ENCODE measurements at regions not wholly inside any gene's neighbourhood (a gene's known extent, or its start where the extent isn't known, plus 50 kb on each side); places are given as distances from the start of the nearest gene placed in this dataset.

DNA sequence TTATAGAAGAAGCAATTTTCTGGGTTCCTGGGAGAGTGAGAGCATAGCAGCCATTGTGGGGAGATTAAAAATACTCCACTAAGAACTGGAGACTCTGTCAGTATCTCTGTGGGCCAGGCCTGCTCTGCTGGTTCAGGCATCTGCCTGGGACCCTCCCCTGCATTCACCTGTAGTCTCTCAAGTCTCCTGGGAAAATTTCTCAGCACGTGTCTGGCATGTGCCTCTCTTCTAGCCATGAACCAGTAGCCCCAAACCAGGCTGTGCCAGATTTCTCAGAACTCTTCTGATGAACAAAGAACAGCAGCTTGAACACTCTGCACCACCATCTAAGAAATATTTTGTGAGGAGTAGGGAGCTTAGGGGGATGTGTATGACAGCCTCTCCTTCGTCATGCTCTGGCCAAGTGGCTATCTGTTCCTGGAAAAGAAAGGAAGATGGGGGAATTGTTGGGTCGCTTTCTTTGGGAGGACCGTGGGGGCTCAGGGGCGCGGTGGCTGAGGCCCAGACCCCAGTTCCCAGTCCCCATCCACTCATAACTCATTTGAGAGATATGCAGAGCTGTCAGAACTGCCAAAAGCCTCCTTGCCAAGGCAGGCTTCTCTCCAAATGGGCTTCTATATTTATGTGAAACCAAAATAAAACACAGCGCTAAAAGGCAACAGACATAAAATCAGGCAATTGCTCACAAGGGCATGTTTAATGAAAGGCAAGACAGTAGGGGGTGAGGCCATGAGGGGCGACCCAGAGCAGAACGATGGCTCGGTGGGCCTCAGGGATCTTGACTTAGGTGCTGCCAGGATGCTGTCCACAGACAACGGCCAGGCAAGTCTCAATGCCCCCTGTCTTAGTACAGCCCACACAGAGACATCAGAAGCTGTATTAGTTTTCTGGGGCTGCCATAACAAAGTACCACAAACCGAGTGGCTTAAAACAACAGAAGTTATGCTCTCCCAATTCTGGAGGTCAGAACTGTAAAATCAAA lies 114.7 kb upstream of the TNP1 start:
- no peak for DNase-seq
- H3K27ac ChIP-seq (ENCODE audit: insufficient read depth, low read length, poor library complexity, severe bottlenecking), result no peak overlapping the region
- no peak overlapping the region for H3K4me3 ChIP-seq (ENCODE audit: insufficient read depth, low read depth, low read length, poor library complexity, severe bottlenecking)
- H3K36me3 ChIP-seq (ENCODE audit: control insufficient read depth, insufficient read depth, low read length), result no peaks in the 10 kb centered on the region
- H3K4me1 ChIP-seq (ENCODE audit: control insufficient read depth, insufficient read depth, low read length, poor library complexity, severe bottlenecking), result no peaks in the 10 kb centered on the region
- no peaks in the 10 kb centered on the region for H3K9me3 ChIP-seq (ENCODE audit: control insufficient read depth, low read length)
- H3K27me3 ChIP-seq (replicated peaks; ENCODE audit: control insufficient read depth, insufficient read depth, low read length, poor library complexity, severe bottlenecking), result no peaks in the 10 kb centered on the region

DNA sequence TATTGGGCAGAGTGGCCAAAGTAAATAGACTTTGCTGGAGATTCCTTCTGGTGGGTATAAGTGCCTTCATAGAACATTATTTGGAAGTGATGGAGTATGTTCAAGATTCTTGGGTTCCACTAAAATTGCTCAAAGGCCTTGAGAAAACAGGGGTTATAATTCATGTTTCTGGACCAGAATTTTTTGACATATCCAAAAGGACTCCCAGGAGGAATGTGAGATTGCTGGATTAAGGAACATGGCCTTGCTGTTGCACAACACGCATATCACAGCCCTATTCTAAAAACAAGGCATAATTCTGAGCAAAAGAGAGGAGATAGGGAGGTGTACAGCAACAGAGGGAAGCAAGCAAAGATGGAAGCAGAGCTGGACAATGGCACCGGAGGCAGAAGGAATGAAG lies 111.7 kb upstream of the TNP1 start:
- Histone ChIP-seq H3K27ac (ENCODE audit: insufficient read depth, low read length, poor library complexity, severe bottlenecking) (no peak overlapping the region), H3K27me3 (replicated peaks; ENCODE audit: control insufficient read depth, insufficient read depth, low read length, poor library complexity, severe bottlenecking) (no peaks in the 10 kb centered on the region), H3K36me3 (ENCODE audit: control insufficient read depth, insufficient read depth, low read length) (no peaks in the 10 kb centered on the region), H3K4me3 (ENCODE audit: insufficient read depth, low read depth, low read length, poor library complexity, severe bottlenecking) (no peak overlapping the region), H3K4me1 (ENCODE audit: control insufficient read depth, insufficient read depth, low read length, poor library complexity, severe bottlenecking) (no peaks in the 10 kb centered on the region), H3K9me3 (ENCODE audit: control insufficient read depth, low read length) (no peaks in the 10 kb centered on the region)
- DNase-seq, result no peak

DNA sequence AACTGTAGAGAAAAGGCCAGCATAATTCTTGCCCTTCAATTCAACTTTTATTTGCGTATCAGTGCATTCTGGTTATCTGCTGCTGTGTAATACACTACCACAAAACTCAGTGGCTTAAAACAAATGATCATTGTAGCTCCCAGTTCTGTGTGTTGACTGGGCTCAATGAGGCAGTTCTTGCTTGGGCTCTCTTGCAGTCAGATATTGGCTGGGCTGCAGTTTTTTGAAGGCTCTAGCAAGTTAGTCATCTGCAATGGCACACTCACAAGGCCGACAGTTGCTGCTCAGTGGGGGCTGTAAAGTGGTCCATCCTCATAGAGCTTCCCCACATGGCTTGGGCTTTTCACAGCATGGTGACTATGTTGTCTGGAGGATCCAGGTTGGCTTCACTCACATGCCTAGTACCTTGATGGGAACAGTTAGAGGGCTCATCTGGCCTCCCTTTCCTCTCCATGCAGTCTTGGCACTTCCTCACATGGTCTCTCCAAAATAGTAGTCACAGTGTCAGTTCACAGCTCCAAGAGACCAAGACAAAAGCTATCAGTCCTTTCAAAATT lies 110.6 kb upstream of the TNP1 start:
- H3K36me3 ChIP-seq (ENCODE audit: control insufficient read depth, insufficient read depth, low read length), result no peaks in the 10 kb centered on the region
- H3K4me3 ChIP-seq (ENCODE audit: insufficient read depth, low read depth, low read length, poor library complexity, severe bottlenecking), result no peak overlapping the region
- H3K27me3 ChIP-seq (replicated peaks; ENCODE audit: control insufficient read depth, insufficient read depth, low read length, poor library complexity, severe bottlenecking), result no peaks in the 10 kb centered on the region
- H3K4me1 ChIP-seq (ENCODE audit: control insufficient read depth, insufficient read depth, low read length, poor library complexity, severe bottlenecking), result no peaks in the 10 kb centered on the region
- no peak overlapping the region for H3K27ac ChIP-seq (ENCODE audit: insufficient read depth, low read length, poor library complexity, severe bottlenecking)
- H3K9me3 ChIP-seq (ENCODE audit: control insufficient read depth, low read length), result no peaks in the 10 kb centered on the region
- no peak for DNase-seq

DNA sequence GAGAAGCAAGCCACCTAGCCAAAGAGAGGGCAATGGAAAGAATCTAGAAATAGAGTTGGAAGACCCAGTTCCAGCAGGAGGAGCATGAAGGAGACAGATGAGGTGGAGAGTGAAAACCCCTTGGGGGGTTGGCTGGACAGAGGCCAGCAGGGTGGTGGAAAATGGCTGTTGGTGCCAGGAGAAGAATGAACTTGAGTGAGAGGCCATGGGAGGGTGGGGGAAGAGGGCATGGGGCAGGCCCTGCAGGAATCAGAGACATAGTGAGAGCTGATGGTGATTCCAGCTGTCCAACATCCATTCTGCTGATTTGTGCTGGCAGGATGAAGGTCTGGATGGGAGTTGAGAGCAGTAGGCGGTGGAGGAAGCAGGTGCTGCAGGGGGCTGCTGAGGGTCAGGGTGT lies 108.0 kb upstream of the TNP1 start:
- Histone ChIP-seq H3K36me3 (ENCODE audit: control insufficient read depth, insufficient read depth, low read length) (no peaks in the 10 kb centered on the region), H3K27me3 (replicated peaks; ENCODE audit: control insufficient read depth, insufficient read depth, low read length, poor library complexity, severe bottlenecking) (no peaks in the 10 kb centered on the region), H3K27ac (ENCODE audit: insufficient read depth, low read length, poor library complexity, severe bottlenecking) (no peak overlapping the region), H3K9me3 (ENCODE audit: control insufficient read depth, low read length) (no peaks in the 10 kb centered on the region), H3K4me3 (ENCODE audit: insufficient read depth, low read depth, low read length, poor library complexity, severe bottlenecking) (no peak overlapping the region), H3K4me1 (ENCODE audit: control insufficient read depth, insufficient read depth, low read length, poor library complexity, severe bottlenecking) (no peaks in the 10 kb centered on the region)
- DNase-seq, result no peak

DNA sequence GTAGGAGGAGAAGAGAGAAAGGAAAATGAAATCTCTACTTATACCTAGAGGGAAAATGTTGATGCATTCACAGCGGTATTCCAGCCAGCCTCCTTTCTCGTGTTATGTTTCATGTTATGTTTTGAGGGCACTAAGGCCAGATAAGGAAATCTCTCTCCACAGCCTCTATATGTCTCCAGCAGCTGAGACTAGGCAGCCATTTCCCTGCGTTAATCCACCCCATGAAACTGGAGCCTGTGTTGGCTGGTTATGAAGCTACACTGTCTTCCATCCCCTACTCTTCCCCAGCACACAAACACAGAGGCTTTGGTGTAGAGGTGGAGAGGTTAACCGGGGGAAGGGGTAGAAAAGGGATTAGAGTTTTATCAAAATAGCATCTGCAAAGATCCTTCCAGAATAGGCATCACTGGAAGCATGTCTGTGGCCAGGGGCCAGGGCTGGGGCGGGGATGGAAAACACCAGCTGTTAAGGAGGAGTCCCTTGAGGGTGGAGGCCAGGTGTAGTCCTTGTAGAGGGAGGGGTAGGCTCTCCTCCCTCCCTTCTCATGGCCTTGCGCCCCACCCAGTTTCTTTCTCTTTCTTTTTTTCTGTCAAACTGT lies 100.9 kb upstream of the TNP1 start:
- H3K4me1 ChIP-seq (ENCODE audit: control insufficient read depth, insufficient read depth, low read length, poor library complexity, severe bottlenecking), result no peaks in the 10 kb centered on the region
- no peaks in the 10 kb centered on the region for H3K27me3 ChIP-seq (replicated peaks; ENCODE audit: control insufficient read depth, insufficient read depth, low read length, poor library complexity, severe bottlenecking)
- no peak overlapping the region for H3K4me3 ChIP-seq (ENCODE audit: insufficient read depth, low read depth, low read length, poor library complexity, severe bottlenecking)
- H3K27ac ChIP-seq (ENCODE audit: insufficient read depth, low read length, poor library complexity, severe bottlenecking), result no peak overlapping the region
- no peak for DNase-seq
- no peaks in the 10 kb centered on the region for H3K9me3 ChIP-seq (ENCODE audit: control insufficient read depth, low read length)
- H3K36me3 ChIP-seq (ENCODE audit: control insufficient read depth, insufficient read depth, low read length), result no peaks in the 10 kb centered on the region

DNA sequence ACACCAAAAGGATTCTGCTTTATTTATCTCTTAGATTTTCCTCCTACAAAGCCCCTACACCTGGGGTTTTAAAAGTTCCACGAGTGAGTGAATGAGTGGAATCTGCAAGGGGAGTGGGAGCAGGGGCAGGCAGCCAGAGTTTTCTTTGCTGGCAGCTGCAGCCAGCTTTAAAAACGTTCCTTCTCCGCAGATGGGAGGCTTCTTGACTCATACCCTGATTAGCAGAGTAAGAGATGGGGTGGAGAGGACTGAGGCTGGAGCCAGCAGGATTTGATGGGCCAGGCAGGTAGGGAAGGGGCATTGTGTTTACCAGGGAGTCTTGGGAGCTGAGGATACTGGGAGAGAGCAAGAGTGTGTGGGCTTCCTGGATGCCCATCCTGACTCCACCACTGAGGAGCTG lies 99.6 kb upstream of the TNP1 start:
- no peaks in the 10 kb centered on the region for H3K27me3 ChIP-seq (replicated peaks; ENCODE audit: control insufficient read depth, insufficient read depth, low read length, poor library complexity, severe bottlenecking)
- no peak for DNase-seq
- no peaks in the 10 kb centered on the region for H3K36me3 ChIP-seq (ENCODE audit: control insufficient read depth, insufficient read depth, low read length)
- no peaks in the 10 kb centered on the region for H3K4me1 ChIP-seq (ENCODE audit: control insufficient read depth, insufficient read depth, low read length, poor library complexity, severe bottlenecking)
- no peaks in the 10 kb centered on the region for H3K9me3 ChIP-seq (ENCODE audit: control insufficient read depth, low read length)
- no peak overlapping the region for H3K27ac ChIP-seq (ENCODE audit: insufficient read depth, low read length, poor library complexity, severe bottlenecking)
- H3K4me3 ChIP-seq (ENCODE audit: insufficient read depth, low read depth, low read length, poor library complexity, severe bottlenecking), result no peak overlapping the region

DNA sequence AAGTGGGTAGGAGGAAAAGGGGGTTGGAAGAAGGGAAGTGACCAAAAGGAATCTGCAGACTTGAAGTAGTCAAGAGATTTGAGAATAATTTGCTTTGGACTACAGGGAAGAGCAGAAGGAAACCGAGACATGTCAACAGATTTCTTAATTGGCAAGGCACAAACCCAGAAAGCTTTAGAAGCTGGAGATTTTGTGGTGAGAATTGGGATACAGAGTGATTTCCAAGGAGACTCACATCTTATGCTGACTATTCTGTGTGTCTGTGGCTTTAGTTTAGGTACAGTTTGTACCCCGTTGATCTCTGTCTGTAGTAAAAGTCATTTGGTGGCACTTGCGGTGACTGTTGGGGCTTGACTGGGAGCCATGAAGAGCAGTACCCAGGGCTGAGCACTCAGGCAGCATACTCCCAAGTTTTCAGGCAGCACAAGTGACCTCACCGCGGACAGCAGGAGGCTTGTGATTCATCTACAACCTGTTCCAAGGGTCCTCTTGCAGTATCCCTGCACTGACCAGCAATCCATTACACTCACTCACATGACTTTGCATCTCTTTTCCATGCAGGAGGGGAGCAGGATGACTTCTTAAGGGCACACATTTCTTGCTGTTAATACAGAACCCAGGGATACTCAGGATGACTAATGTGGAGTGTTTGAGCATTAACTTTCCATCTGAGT lies 97.1 kb upstream of the TNP1 start:
- no peak for DNase-seq
- H3K27me3 ChIP-seq (replicated peaks; ENCODE audit: control insufficient read depth, insufficient read depth, low read length, poor library complexity, severe bottlenecking), result no peaks in the 10 kb centered on the region
- no peak overlapping the region for H3K4me3 ChIP-seq (ENCODE audit: insufficient read depth, low read depth, low read length, poor library complexity, severe bottlenecking)
- H3K27ac ChIP-seq (ENCODE audit: insufficient read depth, low read length, poor library complexity, severe bottlenecking), result no peak overlapping the region
- no peaks in the 10 kb centered on the region for H3K36me3 ChIP-seq (ENCODE audit: control insufficient read depth, insufficient read depth, low read length)
- no peaks in the 10 kb centered on the region for H3K9me3 ChIP-seq (ENCODE audit: control insufficient read depth, low read length)
- H3K4me1 ChIP-seq (ENCODE audit: control insufficient read depth, insufficient read depth, low read length, poor library complexity, severe bottlenecking), result no peaks in the 10 kb centered on the region

DNA sequence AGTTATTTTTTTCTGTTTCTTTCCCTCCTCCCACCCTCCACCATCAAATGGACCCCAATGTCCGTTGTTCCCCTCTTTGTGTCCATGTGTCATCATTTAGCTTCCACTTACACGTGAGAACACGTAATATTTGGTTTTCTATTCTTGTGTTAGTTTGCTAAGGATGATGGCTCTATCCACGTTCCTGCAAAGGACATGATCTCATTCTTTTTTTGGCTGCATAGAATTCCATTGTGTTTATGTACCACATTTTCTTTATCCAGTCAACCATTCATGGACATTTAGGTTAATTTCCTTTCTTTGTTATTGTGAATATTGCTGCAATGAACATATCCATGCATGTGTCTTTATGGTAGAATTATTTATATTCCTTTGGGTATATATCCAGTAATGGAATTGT lies 91.3 kb upstream of the TNP1 start:
- DNase-seq, result no peak
- Histone ChIP-seq H3K9me3 (ENCODE audit: control insufficient read depth, low read length) (no peaks in the 10 kb centered on the region), H3K4me3 (ENCODE audit: insufficient read depth, low read depth, low read length, poor library complexity, severe bottlenecking) (no peak overlapping the region)

DNA sequence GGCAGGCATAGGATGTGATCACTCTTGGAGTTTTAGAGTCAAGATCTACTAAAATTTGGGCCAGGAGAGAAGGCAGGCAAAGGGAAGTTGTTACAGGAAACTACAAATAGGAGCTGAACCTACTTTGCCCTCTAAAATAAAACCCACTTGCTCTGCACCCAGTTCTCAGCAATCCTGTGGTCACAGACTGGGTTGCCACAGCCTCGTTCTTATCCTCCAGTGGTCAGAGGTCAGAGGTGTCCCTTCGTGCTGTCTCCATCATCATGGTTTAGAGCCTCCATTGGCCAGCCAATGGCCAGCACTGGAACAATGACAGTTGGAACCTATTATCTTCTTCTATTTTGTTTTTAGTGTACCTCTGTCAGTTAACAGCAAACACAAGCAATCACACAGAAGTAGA lies 90.7 kb upstream of the TNP1 start:
- H3K27ac ChIP-seq (ENCODE audit: insufficient read depth, low read length, poor library complexity, severe bottlenecking), result no peak overlapping the region
- DNase-seq, result no peak
- no peaks in the 10 kb centered on the region for H3K4me1 ChIP-seq (ENCODE audit: control insufficient read depth, insufficient read depth, low read length, poor library complexity, severe bottlenecking)
- no peak overlapping the region for H3K4me3 ChIP-seq (ENCODE audit: insufficient read depth, low read depth, low read length, poor library complexity, severe bottlenecking)
- H3K9me3 ChIP-seq (ENCODE audit: control insufficient read depth, low read length), result no peaks in the 10 kb centered on the region
- H3K36me3 ChIP-seq (ENCODE audit: control insufficient read depth, insufficient read depth, low read length), result no peaks in the 10 kb centered on the region
- H3K27me3 ChIP-seq (replicated peaks; ENCODE audit: control insufficient read depth, insufficient read depth, low read length, poor library complexity, severe bottlenecking), result no peaks in the 10 kb centered on the region

More for the DNA sequence above, 91.3 kb upstream of the TNP1 start:
- Histone ChIP-seq H3K4me1 (ENCODE audit: control insufficient read depth, insufficient read depth, low read length, poor library complexity, severe bottlenecking) (no peaks in the 10 kb centered on the region), H3K36me3 (ENCODE audit: control insufficient read depth, insufficient read depth, low read length) (no peaks in the 10 kb centered on the region), H3K27me3 (replicated peaks; ENCODE audit: control insufficient read depth, insufficient read depth, low read length, poor library complexity, severe bottlenecking) (no peaks in the 10 kb centered on the region), H3K27ac (ENCODE audit: insufficient read depth, low read length, poor library complexity, severe bottlenecking) (no peak overlapping the region)
